GM20000 (cell line): ENCODE measurements at regions not wholly inside any gene's neighbourhood (a gene's known extent, or its start where the extent isn't known, plus 50 kb on each side); places are given as distances from the start of the nearest gene placed in this dataset.

Source experiments
- DNase-seq: peaks from one replicate; pipeline ENCODE4 v3.0.0; 2012; ENCODE audit warnings: low spot score
- CTCF ChIP-seq: IDR thresholded peaks from 2 replicates; pipeline ENCODE4 v1.5.1; 2012; ENCODE audit warnings: mild to moderate bottlenecking, control low read depth; ENCODE audit errors: extremely low read depth, missing control alignments

GRCh38 chr6:128672023-128672422, 151.6 kb upstream of the PTPRK start:
- no peak for TF ChIP-seq CTCF
- no peak for DNase-seq

GRCh38 chr6:128667339-128667858, 147.0 kb upstream of the PTPRK start:
- no peak for TF ChIP-seq CTCF
- DNase-seq, result no peak

GRCh38 chr6:128666405-128666804, 146.0 kb upstream of the PTPRK start:
- DNase-seq, result no peak
- no peak for TF ChIP-seq CTCF

GRCh38 chr6:128663238-128663637, 142.8 kb upstream of the PTPRK start:
- no peak for DNase-seq
- TF ChIP-seq CTCF, result no peak

GRCh38 chr6:128659878-128660622, 139.7 kb upstream of the PTPRK start:
- no peak for TF ChIP-seq CTCF

GRCh38 chr6:128659276-128659675, 138.9 kb upstream of the PTPRK start:
- no peak for DNase-seq
- no peak for TF ChIP-seq CTCF

More at GRCh38 chr6:128659878-128660622, 139.7 kb upstream of the PTPRK start:
- DNase-seq, result no peak

- peak; percentile 2 for DNase-seq
- TF ChIP-seq CTCF, result no peak
Measured at GRCh38 chr6:128657181-128657580, 136.8 kb upstream of the PTPRK start.
